Activated CD4-positive, alpha-beta memory T cell treated with anti-CD3 and anti-CD28 coated beads, Interleukin-2, amount 10 ng/mL, durations not matched to agents 7 days and 5 days (primary cell): ENCODE measurements at regions not wholly inside any gene's neighbourhood (a gene's known extent, or its start where the extent isn't known, plus 50 kb on each side); places are given as distances from the start of the nearest gene placed in this dataset.

Source experiments
- CTCF ChIA-PET: fragments of 350-600 bp; sonication (Branson Sonifier 250); formaldehyde crosslinking; loops from one replicate; lab custom pipeline; 2021; ENCODE audit warnings: antibody characterized with exemption, inconsistent platforms; lab: Charles Lee
- POLR2A ChIA-PET: fragments of 350-600 bp; sonication (Branson Sonifier 250); formaldehyde crosslinking; loops from one replicate; lab custom pipeline; 2021; ENCODE audit warnings: antibody characterized with exemption; lab: Charles Lee
- DNase-seq: peaks from one replicate; pipeline ENCODE4 v3.0.0-alpha.2; 2020
- H3K27ac Mint-ChIP-seq: one replicate; pipeline ENCODE4 v1.8.0; 2021; ENCODE audit warnings: mild to moderate bottlenecking, mixed read lengths
- H3K27me3 Mint-ChIP-seq: one replicate; pipeline ENCODE4 v1.8.0; 2021; ENCODE audit warnings: mixed read lengths
- H3K36me3 Mint-ChIP-seq: one replicate; pipeline ENCODE4 v1.8.0; 2021; ENCODE audit warnings: low read depth, mixed read lengths
- H3K4me1 Mint-ChIP-seq: one replicate; pipeline ENCODE4 v1.8.0; 2021; ENCODE audit warnings: mixed read lengths
- H3K4me3 Mint-ChIP-seq: one replicate; pipeline ENCODE4 v1.8.0; 2021; ENCODE audit warnings: mild to moderate bottlenecking, mixed read lengths
- H3K9me3 Mint-ChIP-seq: one replicate; pipeline ENCODE4 v1.8.0; 2021; ENCODE audit warnings: mixed read lengths

GRCh38 chr2:120604767-120605166, 130.9 kb upstream of the GLI2 start:
- no peak for DNase-seq
- CTCF ChIA-PET, result no interaction called here
- no peaks in the 10 kb centered on the region for H3K27me3 Mint-ChIP-seq
- no peaks in the 10 kb centered on the region for H3K36me3 Mint-ChIP-seq
- H3K9me3 Mint-ChIP-seq, result no peaks in the 10 kb centered on the region
- H3K4me1 Mint-ChIP-seq, result no peaks in the 10 kb centered on the region
- H3K27ac Mint-ChIP-seq, result no peak overlapping the region
- POLR2A ChIA-PET, result no interaction called here
- no peak overlapping the region for H3K4me3 Mint-ChIP-seq

- Mint-ChIP-seq H3K4me1 (no peaks in the 10 kb centered on the region), H3K36me3 (no peaks in the 10 kb centered on the region), H3K9me3 (no peaks in the 10 kb centered on the region), H3K4me3 (no peak overlapping the region), H3K27me3 (no peaks in the 10 kb centered on the region), H3K27ac (no peak overlapping the region)
- ChIA-PET CTCF (no interaction called here), POLR2A (no interaction called here)
- no peak for DNase-seq
Observed at GRCh38 chr2:120605231-120605935, 130.3 kb upstream of the GLI2 start.

- no peaks in the 10 kb centered on the region for H3K9me3 Mint-ChIP-seq
- H3K4me1 Mint-ChIP-seq, result no peaks in the 10 kb centered on the region
- ChIA-PET CTCF (no interaction called here), POLR2A (no interaction called here)
- no peaks in the 10 kb centered on the region for H3K36me3 Mint-ChIP-seq
- no peak for DNase-seq
- no peaks in the 10 kb centered on the region for H3K27me3 Mint-ChIP-seq
- no peak overlapping the region for H3K4me3 Mint-ChIP-seq
- H3K27ac Mint-ChIP-seq, result no peak overlapping the region
Observed at GRCh38 chr2:120606280-120606679, 129.4 kb upstream of the GLI2 start.

DNA sequence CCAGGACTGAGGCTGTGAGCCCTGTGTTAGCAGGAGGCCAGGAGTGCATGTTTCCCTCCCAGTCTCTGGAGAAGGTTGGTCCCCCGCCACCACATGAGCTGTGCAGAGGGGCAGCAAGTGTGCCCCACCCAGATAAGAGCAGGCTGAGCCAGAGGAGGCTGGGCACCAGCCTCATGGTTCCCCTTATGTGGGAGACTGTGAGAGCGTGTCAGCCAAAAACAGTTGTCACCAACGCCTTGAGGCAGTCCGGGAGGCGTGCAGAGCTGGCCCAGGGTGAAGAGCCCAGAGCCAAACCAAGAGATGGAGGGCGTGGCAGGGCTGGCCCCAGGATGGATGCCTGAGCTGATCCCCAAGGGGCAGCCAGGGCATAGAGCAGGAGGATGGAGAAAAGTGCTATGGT, 128.7 kb upstream of the GLI2 start:
- no peaks in the 10 kb centered on the region for H3K27me3 Mint-ChIP-seq
- no peak for DNase-seq
- H3K4me1 Mint-ChIP-seq, result no peaks in the 10 kb centered on the region
- no peaks in the 10 kb centered on the region for H3K9me3 Mint-ChIP-seq
- no peaks in the 10 kb centered on the region for H3K36me3 Mint-ChIP-seq
- ChIA-PET CTCF (interaction anchor here (1.1 kb wide), 1 partner anchor 74 kb away, joined by 3 read pairs; no protein-coding TSS in a partner anchor), POLR2A (no interaction called here)
- no peak overlapping the region for H3K27ac Mint-ChIP-seq
- no peak overlapping the region for H3K4me3 Mint-ChIP-seq

GRCh38 chr2:120607506-120607905, 128.2 kb upstream of the GLI2 start:
- DNase-seq, result no peak
- Mint-ChIP-seq H3K4me1 (no peaks in the 10 kb centered on the region), H3K27me3 (no peaks in the 10 kb centered on the region), H3K4me3 (no peak overlapping the region), H3K27ac (no peak overlapping the region), H3K36me3 (no peaks in the 10 kb centered on the region), H3K9me3 (no peaks in the 10 kb centered on the region)
- POLR2A ChIA-PET, result no interaction called here
- CTCF ChIA-PET, result interaction anchor here (1.1 kb wide), 1 partner anchor 73 kb away, joined by 3 read pairs; no protein-coding TSS in a partner anchor

DNA sequence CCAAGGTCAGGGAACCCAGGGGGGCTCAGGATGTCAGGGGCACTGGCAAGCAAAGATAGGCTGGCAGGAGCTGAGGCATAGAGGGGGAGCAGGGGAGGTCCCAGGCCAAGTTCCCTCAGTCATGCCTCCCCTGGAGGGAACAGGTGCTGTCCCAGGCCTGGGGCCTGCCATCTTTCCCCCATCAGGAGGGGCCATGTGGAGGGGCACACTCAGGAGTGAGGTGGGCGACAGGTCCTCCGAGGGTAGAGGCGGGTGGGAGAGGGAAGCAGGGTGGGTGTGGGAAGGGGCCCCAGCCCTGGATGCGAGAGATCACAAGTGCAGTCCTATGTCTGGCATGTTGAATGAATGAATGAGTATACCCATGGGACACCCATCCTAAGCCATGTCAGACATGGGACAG, 127.7 kb upstream of the GLI2 start:
- Mint-ChIP-seq H3K4me1 (no peaks in the 10 kb centered on the region), H3K9me3 (no peaks in the 10 kb centered on the region), H3K27ac (no peak overlapping the region), H3K4me3 (no peak overlapping the region), H3K36me3 (no peaks in the 10 kb centered on the region), H3K27me3 (no peaks in the 10 kb centered on the region)
- CTCF ChIA-PET, result no interaction called here
- POLR2A ChIA-PET, result no interaction called here
- no peak for DNase-seq

GRCh38 chr2:120609826-120610395, 125.8 kb upstream of the GLI2 start:
- POLR2A ChIA-PET, result no interaction called here
- CTCF ChIA-PET, result no interaction called here
- H3K27me3 Mint-ChIP-seq, result no peaks in the 10 kb centered on the region
- no peak overlapping the region for H3K4me3 Mint-ChIP-seq
- no peaks in the 10 kb centered on the region for H3K36me3 Mint-ChIP-seq
- H3K27ac Mint-ChIP-seq, result no peak overlapping the region
- DNase-seq, result no peak
- H3K4me1 Mint-ChIP-seq, result no peaks in the 10 kb centered on the region
- H3K9me3 Mint-ChIP-seq, result no peaks in the 10 kb centered on the region

- Mint-ChIP-seq H3K27me3 (no peaks in the 10 kb centered on the region), H3K4me1 (no peaks in the 10 kb centered on the region), H3K9me3 (no peaks in the 10 kb centered on the region), H3K27ac (no peak overlapping the region), H3K4me3 (no peak overlapping the region), H3K36me3 (no peaks in the 10 kb centered on the region)
- no peak for DNase-seq
- CTCF ChIA-PET, result no interaction called here
- POLR2A ChIA-PET, result no interaction called here
Observed at GRCh38 chr2:120611016-120611415, 124.7 kb upstream of the GLI2 start.

DNA sequence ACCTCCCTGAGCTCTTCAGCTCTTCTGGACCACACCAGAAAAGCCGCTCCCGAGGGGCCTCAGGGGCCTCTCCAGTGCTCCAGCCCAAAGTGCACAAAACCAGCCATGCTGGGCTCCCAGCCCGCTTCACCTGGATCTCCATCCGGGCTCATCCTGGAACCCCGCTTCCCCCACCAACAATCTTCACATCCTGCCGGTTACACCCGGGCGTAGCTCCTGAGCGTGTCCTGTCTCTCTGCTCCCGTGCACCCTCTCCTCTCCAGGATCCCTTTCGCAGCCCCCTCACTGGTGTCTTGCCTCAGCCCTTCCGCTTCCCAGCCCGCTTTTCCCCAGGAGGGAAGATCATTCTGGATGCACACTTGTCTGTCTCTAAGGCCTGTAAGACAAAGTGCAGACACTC, 123.7 kb upstream of the GLI2 start:
- no peak for DNase-seq
- Mint-ChIP-seq H3K4me3 (no peak overlapping the region), H3K36me3 (no peaks in the 10 kb centered on the region), H3K27me3 (no peaks in the 10 kb centered on the region), H3K27ac (no peak overlapping the region), H3K4me1 (no peaks in the 10 kb centered on the region), H3K9me3 (no peaks in the 10 kb centered on the region)
- ChIA-PET CTCF (no interaction called here), POLR2A (no interaction called here)

DNA sequence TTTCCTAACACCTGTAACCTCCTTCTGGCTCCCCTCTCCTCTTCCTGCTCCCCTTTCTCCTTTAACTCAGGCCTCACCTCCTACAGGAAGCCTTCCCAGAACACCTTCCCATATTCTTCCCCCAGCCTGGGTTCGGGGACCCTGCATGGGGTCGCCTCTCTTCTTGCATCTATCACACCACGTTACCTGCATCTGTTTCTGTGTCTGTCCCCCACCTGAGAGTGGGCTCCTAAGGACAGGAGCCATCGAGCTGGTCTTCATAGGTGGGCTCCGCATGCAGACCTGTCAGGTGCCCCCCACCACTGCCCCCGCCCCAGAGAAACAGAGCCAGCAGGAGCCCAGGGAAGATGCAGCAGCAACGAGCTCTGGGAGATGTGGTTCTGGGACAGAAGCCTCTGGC, 123.2 kb upstream of the GLI2 start:
- Mint-ChIP-seq H3K4me1 (no peaks in the 10 kb centered on the region), H3K27ac (no peak overlapping the region), H3K27me3 (no peaks in the 10 kb centered on the region), H3K9me3 (no peaks in the 10 kb centered on the region), H3K4me3 (no peak overlapping the region), H3K36me3 (no peaks in the 10 kb centered on the region)
- ChIA-PET POLR2A (no interaction called here), CTCF (no interaction called here)
- no peak for DNase-seq

- H3K9me3 Mint-ChIP-seq, result no peaks in the 10 kb centered on the region
- H3K4me3 Mint-ChIP-seq, result no peak overlapping the region
- ChIA-PET POLR2A (no interaction called here), CTCF (no interaction called here)
- no peaks in the 10 kb centered on the region for H3K27me3 Mint-ChIP-seq
- H3K36me3 Mint-ChIP-seq, result no peaks in the 10 kb centered on the region
- DNase-seq, result no peak
- no peaks in the 10 kb centered on the region for H3K4me1 Mint-ChIP-seq
- H3K27ac Mint-ChIP-seq, result no peak overlapping the region
Observed at GRCh38 chr2:120612931-120613330, 122.7 kb upstream of the GLI2 start.

GRCh38 chr2:120613742-120614571, 121.7 kb upstream of the GLI2 start:
- DNase-seq, result no peak
- Mint-ChIP-seq H3K27ac (no peak overlapping the region), H3K36me3 (no peaks in the 10 kb centered on the region), H3K27me3 (no peaks in the 10 kb centered on the region), H3K4me1 (no peaks in the 10 kb centered on the region), H3K9me3 (no peaks in the 10 kb centered on the region), H3K4me3 (no peak overlapping the region)
- ChIA-PET POLR2A (no interaction called here), CTCF (no interaction called here)

DNA sequence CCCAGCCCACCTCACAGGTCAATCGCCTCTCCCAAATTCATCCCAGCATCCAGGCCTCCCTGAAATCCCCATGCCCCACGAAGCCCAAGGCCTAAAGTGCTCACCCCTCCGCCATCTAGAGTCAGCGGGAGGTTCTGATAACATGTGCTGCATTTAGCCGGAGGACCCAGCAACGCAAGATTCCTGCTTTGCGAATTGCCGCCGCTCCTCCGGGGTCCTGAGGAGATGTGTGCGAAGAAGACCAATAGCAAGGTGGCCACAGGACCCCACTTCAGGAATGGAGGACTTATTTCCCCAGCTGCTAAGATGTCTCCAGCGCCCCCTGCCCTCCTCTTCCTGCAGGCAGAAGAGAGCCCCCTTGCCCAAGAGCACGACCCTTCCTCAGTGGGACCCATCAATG, 120.8 kb upstream of the GLI2 start:
- H3K36me3 Mint-ChIP-seq, result no peaks in the 10 kb centered on the region
- no peak overlapping the region for H3K4me3 Mint-ChIP-seq
- POLR2A ChIA-PET, result no interaction called here
- no peaks in the 10 kb centered on the region for H3K9me3 Mint-ChIP-seq
- CTCF ChIA-PET, result no interaction called here
- H3K27me3 Mint-ChIP-seq, result no peaks in the 10 kb centered on the region
- no peak overlapping the region for H3K27ac Mint-ChIP-seq
- H3K4me1 Mint-ChIP-seq, result no peaks in the 10 kb centered on the region
- DNase-seq, result no peak
